GM03348 (cell line): ENCODE measurements at regions not wholly inside any gene's neighbourhood (a gene's known extent, or its start where the extent isn't known, plus 50 kb on each side); places are given as distances from the start of the nearest gene placed in this dataset.

Experiments used
- DNase-seq: peaks from one replicate; pipeline ENCODE4 v3.0.0; 2012; ENCODE audit warnings: low spot score

GRCh38 chr5:101932599-101932998, 363.5 kb downstream of the SLCO4C1 start:
- DNase-seq, result no peak

GRCh38 chr5:101929628-101930027, 366.5 kb downstream of the SLCO4C1 start:
- no peak for DNase-seq

GRCh38 chr5:101917166-101917565, 378.9 kb downstream of the SLCO4C1 start:
- DNase-seq, result no peak

- DNase-seq, result no peak
Measured at GRCh38 chr5:101915554-101915953, 380.5 kb downstream of the SLCO4C1 start.

- no peak for DNase-seq
Measured at GRCh38 chr5:101904736-101905135, 391.3 kb downstream of the SLCO4C1 start.

- DNase-seq, result no peak
Measured at GRCh38 chr5:101897914-101898313, 398.2 kb downstream of the SLCO4C1 start.

- no peak for DNase-seq
Measured at GRCh38 chr5:101894985-101895384, 401.1 kb downstream of the SLCO4C1 start.

GRCh38 chr5:101878190-101878589, 417.9 kb downstream of the SLCO4C1 start:
- no peak for DNase-seq

GRCh38 chr5:101877451-101877850, 418.6 kb downstream of the SLCO4C1 start:
- DNase-seq, result no peak

GRCh38 chr5:101866473-101866872, 429.6 kb downstream of the SLCO4C1 start:
- no peak for DNase-seq

- DNase-seq, result no peak
Measured at GRCh38 chr5:101860563-101860962, 435.5 kb downstream of the SLCO4C1 start.

- no peak for DNase-seq
Measured at GRCh38 chr5:101860145-101860544, 435.9 kb downstream of the SLCO4C1 start.

- DNase-seq, result no peak
Measured at GRCh38 chr5:101846496-101846895, 449.6 kb downstream of the SLCO4C1 start.

- DNase-seq, result no peak
Measured at GRCh38 chr5:101843055-101843454, 453.0 kb downstream of the SLCO4C1 start.

GRCh38 chr5:101838435-101838834, 457.6 kb downstream of the SLCO4C1 start:
- DNase-seq, result no peak

GRCh38 chr5:101829255-101829654, 466.8 kb downstream of the SLCO4C1 start:
- DNase-seq, result no peak

GRCh38 chr5:101811466-101811865, 484.6 kb downstream of the SLCO4C1 start:
- DNase-seq, result no peak

- DNase-seq, result no peak
Measured at GRCh38 chr5:101806410-101806809, 489.7 kb downstream of the SLCO4C1 start.

GRCh38 chr5:101796427-101796826, 499.7 kb downstream of the SLCO4C1 start:
- DNase-seq, result no peak

- no peak for DNase-seq
Measured at GRCh38 chr5:101788797-101789196, 507.3 kb downstream of the SLCO4C1 start.

GRCh38 chr5:101785090-101785489, 511.0 kb downstream of the SLCO4C1 start:
- no peak for DNase-seq

- DNase-seq, result no peak
Measured at GRCh38 chr5:101783241-101784013, 512.7 kb downstream of the SLCO4C1 start.

- no peak for DNase-seq
Measured at GRCh38 chr5:101782352-101783103, 513.6 kb downstream of the SLCO4C1 start.
